ENCODE measurements at regions not wholly inside any gene's neighbourhood (a gene's known extent, or its start where the extent isn't known, plus 50 kb on each side); places are given as distances from the start of the nearest gene placed in this dataset.

GRCh38 chr2:118689456-118689855 lies 158.0 kb downstream of the EN1 start:
- intact Hi-C loops (cut with micrococcal nuclease; ENCODE audit: unreplicated experiment): no loop called here
- POLR2A ChIA-PET: no interaction called here
- 0% methylated on average over 4 of the region's 4 CpGs for WGBS (ENCODE audit: insufficient coverage, insufficient replicate concordance, low lambda C conversion rate, missing lambda C conversion rate)
- no TSS peak for BruUV-seq (replicated peaks)
- RAD21 ChIA-PET (ENCODE audit: unreplicated experiment): interaction anchor here (0.7 kb wide), 1 partner anchor 637 kb away, joined by 4 read pairs; no protein-coding TSS in a partner anchor
- H3K9ac ChIP-seq (ENCODE audit: control insufficient read depth, insufficient read depth, low read length): no peak overlapping the region
- H3K27me3 ChIP-seq (replicated peaks in 1 of 2; ENCODE audit: control insufficient read depth in 2 of 2, insufficient read depth in 2 of 2, low read length in 1 of 2): no peaks in the 10 kb centered on the region
- H3K9me3 ChIP-seq (replicated peaks; ENCODE audit: control insufficient read depth, insufficient read depth, low read length): no peaks in the 10 kb centered on the region
- DNase-seq (ENCODE audit: low read depth, low spot score) (no peak), ATAC-seq (no peak), FAIRE-seq (no peak)
- no peak overlapping the region for H3K27ac ChIP-seq (ENCODE audit: control insufficient read depth, insufficient read depth)
- no peaks in the 10 kb centered on the region for H3K36me3 ChIP-seq (ENCODE audit: control insufficient read depth in 2 of 2, insufficient read depth in 2 of 2, low read length in 1 of 2)
- in situ Hi-C loops (cut with MboI): no loop called here
- TF ChIP-seq ZZZ3 (IDR thresholded peaks at IDR 0.05; ENCODE audit: control insufficient read depth, insufficient read length, low read depth): no peak
- TF ChIP-seq HDGF (IDR thresholded peaks at IDR 0.05): no peak
- TF ChIP-seq WRNIP1 (IDR thresholded peaks at IDR 0.05; ENCODE audit: borderline replicate concordance, low read depth, low read length): no peak
- TF ChIP-seq RBBP5 (conservative IDR thresholded peaks at IDR 0.05): no peak
- no peak for TF ChIP-seq NR2C2 (IDR thresholded peaks at IDR 0.05; ENCODE audit: borderline replicate concordance, control insufficient read depth, insufficient read length, low read depth)
- no peak for TF ChIP-seq SMAD1 (IDR thresholded peaks at IDR 0.05; ENCODE audit: low read depth, partially characterized antibody)
- TF ChIP-seq IRF5 (IDR thresholded peaks at IDR 0.05; ENCODE audit: borderline replicate concordance): no peak
- TF ChIP-seq KAT2A (conservative IDR thresholded peaks at IDR 0.05; ENCODE audit: control insufficient read depth, low read depth, low read length): no peak
- no peak for TF ChIP-seq POU2F2 (IDR thresholded peaks at IDR 0.05; ENCODE audit: borderline replicate concordance, low read depth, low read length)
- no peak for TF ChIP-seq STAT3 (IDR thresholded peaks at IDR 0.05; ENCODE audit: low read depth, low read length)
- TF ChIP-seq ZNF274 (IDR thresholded peaks at IDR 0.05; ENCODE audit: insufficient read depth, insufficient read length): no peak
- no peak overlapping the region for H3K4me2 ChIP-seq (ENCODE audit: control insufficient read depth, insufficient read depth)
- no peaks in the 10 kb centered on the region for H3K79me2 ChIP-seq (ENCODE audit: control insufficient read depth, insufficient read depth, low read length)
- CTCF ChIA-PET: no interaction called here
- SMC1A ChIA-PET (ENCODE audit: uncharacterized antibody, unreplicated experiment): no interaction called here
- no peaks in the 10 kb centered on the region for H3K4me1 ChIP-seq (ENCODE audit: control insufficient read depth, insufficient read depth, low read length)
- no peak overlapping the region for H2AFZ ChIP-seq (ENCODE audit: control insufficient read depth, low read depth, low read length)
- no peak overlapping the region for H3K4me3 ChIP-seq
- no peaks in the 10 kb centered on the region for H4K20me1 ChIP-seq (ENCODE audit: control insufficient read depth, insufficient read depth)

Measured in GM12878 (cell line).